ENCODE measurements at regions not wholly inside any gene's neighbourhood (a gene's known extent, or its start where the extent isn't known, plus 50 kb on each side); places are given as distances from the start of the nearest gene placed in this dataset.

DNA sequence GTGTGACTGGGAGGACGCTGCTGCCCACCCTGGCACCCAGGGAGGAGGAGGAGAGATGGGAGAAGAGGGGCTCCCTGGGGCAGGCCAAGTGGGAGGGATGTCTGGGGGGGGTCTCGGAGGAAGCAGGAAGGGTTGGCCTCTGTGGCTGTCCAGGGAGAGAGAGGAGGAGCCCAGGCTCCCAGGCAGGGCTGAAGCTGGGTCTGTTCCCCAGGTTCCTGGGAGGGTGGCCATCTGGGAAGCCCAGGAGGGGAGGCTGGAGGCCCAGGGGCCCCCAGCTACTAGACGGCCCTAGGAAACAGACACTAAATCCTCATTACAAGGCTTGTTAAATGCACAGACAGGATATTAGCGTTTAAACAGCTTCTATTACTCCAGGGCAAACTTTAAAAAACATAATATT is 139.8 kb downstream of the ENGASE start:
- no peak overlapping the region for H3K4me3 ChIP-seq (ENCODE audit: low read depth, low read length)

- H3K4me3 ChIP-seq (ENCODE audit: low read depth, low read length): no peak overlapping the region
Observed at GRCh38 chr17:79213305-79213704, 138.7 kb downstream of the ENGASE start.

DNA sequence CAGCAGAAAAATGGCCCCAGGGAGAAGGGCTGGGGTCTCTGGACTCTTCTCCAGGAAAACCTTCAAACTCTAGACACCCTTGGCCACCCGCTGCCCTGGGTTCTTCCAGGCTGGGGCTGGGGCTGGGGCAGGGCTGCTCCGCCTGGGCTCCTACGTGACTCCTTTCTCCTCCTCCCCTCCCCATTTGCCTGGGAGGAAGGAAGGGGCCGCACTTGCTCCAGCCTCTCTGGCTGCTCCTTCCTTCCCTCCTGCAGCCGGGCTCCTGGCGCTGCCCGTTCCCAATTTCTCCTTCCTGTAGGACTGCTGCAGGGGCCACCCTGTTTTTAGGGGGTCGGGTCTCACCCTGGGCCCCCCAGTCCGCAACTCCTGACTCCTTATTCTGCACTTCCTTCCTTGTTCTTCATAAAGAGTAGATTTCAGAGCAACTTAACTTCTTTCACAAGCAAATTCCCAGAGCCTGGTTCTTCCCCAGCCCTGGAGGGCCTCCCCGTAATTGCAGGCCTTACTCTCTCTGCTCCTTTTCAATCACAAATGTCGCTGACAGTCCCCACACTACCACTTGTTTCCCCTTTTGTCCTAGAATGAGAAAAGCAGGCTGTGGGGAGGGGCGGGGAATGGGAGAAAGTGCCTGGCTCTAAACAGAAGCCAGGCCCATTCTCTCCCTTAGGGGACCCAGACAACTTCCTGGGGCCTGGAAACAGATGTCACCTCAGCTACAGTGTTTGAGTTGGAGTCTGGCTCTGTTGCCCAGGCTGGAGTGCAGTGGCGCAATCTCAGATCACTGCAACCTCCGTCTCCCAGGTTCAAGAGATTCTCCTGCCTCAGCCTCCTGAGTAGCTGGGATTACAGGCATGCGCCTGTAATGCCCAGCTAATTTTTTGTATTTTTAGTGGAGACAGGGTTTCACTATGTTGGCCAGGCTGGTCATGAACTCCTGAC is 137.8 kb downstream of the ENGASE start:
- H3K4me3 ChIP-seq (ENCODE audit: low read depth, low read length): no peak overlapping the region

- H3K4me3 ChIP-seq (ENCODE audit: low read depth, low read length): no peak overlapping the region
Observed at GRCh38 chr17:79211061-79211770, 136.6 kb downstream of the ENGASE start.

- no peak overlapping the region for H3K4me3 ChIP-seq (ENCODE audit: low read depth, low read length)
Observed at GRCh38 chr17:79210638-79211037, 136.0 kb downstream of the ENGASE start.

- H3K4me3 ChIP-seq (ENCODE audit: low read depth, low read length): no peak overlapping the region
Observed at GRCh38 chr17:79207960-79208359, 133.3 kb downstream of the ENGASE start.

DNA sequence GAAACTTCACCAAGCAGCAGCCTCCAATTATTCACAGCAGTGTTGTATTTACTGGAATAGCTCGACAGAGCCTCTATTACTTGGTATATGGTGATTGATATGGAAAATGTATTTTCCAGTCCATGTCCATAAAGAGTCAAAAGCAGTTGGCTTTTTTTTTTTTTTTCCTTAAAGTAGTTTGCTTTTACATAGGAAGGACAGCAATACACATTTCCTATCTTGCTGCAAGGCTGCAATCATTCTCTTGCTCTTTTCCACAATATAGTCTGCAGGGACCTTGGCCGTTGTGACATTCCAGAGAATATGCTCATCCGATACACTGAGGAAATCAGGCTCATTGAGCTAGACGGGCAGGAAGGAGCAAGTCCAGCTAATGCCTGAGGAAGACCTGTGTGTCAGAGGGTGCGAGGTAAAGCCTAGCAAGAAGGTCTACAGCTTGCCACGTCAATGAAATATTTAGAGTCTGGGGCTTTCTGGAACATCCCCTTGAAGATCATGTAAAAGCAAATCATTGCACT is 131.1 kb downstream of the ENGASE start:
- H3K4me3 ChIP-seq (ENCODE audit: low read depth, low read length): no peak overlapping the region

GRCh38 chr17:79204261-79204660 is 129.6 kb downstream of the ENGASE start:
- H3K4me3 ChIP-seq (ENCODE audit: low read depth, low read length): no peak overlapping the region

DNA sequence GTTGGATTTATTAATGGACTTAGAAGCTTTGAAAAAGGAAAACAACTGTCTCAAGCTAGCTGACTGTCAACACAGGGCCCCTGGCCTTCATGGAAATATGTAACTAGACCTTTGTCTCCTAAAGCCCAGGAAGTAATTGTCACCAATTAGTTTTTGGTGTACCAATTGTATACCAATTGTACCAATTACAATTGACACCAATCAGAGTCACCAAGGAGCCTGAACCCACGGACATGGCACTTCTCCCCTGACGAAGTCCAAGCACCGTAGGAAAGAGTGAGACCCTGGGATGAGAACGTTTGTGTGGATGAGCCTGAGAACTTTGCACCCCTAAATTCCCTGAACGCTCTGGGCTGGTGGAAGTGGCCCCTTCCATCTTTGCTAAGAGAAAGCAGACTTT is 129.0 kb downstream of the ENGASE start:
- H3K4me3 ChIP-seq (ENCODE audit: low read depth, low read length): no peak overlapping the region

DNA sequence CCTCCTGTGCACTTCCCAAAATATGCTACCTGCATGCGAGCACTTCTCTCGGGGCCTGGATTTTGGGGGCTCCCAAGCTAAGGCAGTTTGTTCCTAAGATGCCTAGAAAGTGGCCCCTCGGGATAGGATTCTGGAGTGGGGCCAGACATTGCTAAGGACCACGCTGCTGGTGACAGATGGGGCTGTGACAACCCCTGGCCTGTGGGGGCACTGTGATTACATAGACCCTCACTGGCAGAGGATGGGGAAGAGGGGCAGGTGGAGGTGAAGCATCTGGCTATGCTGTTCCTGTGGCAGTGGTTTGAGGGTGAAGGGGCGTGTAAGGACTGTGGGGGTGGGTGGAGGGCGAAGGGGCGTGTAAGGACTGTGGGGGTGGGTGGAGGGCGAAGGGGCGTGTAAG is 128.4 kb downstream of the ENGASE start:
- H3K4me3 ChIP-seq (ENCODE audit: low read depth, low read length): no peak overlapping the region

GRCh38 chr17:79202480-79202879 is 127.9 kb downstream of the ENGASE start:
- H3K4me3 ChIP-seq (ENCODE audit: low read depth, low read length): no peak overlapping the region

- H3K4me3 ChIP-seq (ENCODE audit: low read depth, low read length): no peak overlapping the region
Observed at GRCh38 chr17:79201536-79202227, 127.1 kb downstream of the ENGASE start.

DNA sequence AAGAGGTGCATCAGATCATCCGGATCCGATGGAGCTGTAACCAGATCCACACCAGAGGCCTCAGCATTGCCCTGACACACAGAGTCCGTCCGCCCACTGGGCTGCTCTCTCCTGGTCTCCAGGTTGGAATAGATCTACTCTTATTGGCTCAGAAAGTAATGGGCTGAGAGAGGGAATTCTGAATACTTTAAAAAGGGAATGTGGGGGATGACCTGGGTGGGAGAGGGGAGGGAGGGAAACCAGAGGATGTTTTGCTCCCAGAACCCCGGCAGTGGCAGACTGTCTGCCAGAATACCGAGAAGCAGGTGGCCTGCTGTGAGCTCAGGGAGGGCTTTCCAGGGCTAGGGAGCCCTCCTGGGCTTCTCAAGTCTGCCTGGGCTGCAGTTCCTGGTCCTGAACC is 126.5 kb downstream of the ENGASE start:
- no peak overlapping the region for H3K4me3 ChIP-seq (ENCODE audit: low read depth, low read length)

DNA sequence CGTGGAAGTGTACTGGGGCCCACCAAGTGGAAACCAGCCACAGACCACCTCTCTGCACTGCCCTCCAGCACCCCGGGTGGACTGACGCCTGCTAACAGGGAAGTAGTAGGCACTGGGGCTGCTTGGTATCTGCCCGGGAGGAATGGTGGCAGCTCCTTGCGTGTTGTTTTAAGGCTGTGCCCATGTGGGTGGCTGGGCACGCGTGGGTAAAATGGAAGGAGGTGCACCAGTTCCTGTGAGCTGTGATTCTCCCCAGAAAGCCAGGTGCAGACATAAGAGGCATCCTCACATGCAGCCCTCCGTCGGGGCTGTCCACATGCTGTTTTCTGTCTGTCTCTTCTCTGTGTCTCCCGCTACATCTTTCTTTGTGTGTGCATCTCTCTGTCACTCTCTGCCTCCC is 122.3 kb downstream of the ENGASE start:
- H3K4me3 ChIP-seq (ENCODE audit: low read depth, low read length): no peak overlapping the region

- H3K4me3 ChIP-seq (ENCODE audit: low read depth, low read length): no peak overlapping the region
Observed at GRCh38 chr17:79192503-79193351, 118.1 kb downstream of the ENGASE start.

- H3K4me3 ChIP-seq (ENCODE audit: low read depth, low read length): no peak overlapping the region
Observed at GRCh38 chr17:79191270-79191934, 116.8 kb downstream of the ENGASE start.

- H3K4me3 ChIP-seq (ENCODE audit: low read depth, low read length): no peak overlapping the region
Observed at GRCh38 chr17:79189305-79189704, 114.7 kb downstream of the ENGASE start.

- no peak overlapping the region for H3K4me3 ChIP-seq (ENCODE audit: low read depth, low read length)
Observed at GRCh38 chr17:79188685-79189084, 114.1 kb downstream of the ENGASE start.

DNA sequence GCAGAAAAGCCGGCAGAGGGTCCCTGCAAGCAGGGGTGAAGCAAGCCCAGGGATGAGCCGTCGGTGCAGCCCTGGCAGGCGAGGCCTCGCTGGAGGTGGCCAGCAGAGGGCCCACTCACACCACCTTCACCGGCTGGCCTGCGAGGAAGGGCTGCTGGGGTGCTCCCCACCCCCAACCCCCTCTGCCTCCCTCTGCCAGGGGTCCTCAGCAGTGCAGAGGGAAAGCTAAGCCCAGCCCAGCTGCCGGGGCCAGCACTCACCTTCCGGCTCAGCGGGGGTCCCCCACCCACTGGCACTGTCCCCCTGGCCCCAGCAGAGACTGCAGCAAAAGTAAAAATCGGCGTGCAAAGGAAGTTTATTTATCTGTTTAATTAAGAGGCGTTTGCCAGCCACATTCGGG is 113.4 kb downstream of the ENGASE start:
- H3K4me3 ChIP-seq (ENCODE audit: low read depth, low read length): no peak overlapping the region

GRCh38 chr17:79187186-79187585 is 112.6 kb downstream of the ENGASE start:
- no peak overlapping the region for H3K4me3 ChIP-seq (ENCODE audit: low read depth, low read length)
